ENCODE measurements at regions not wholly inside any gene's neighbourhood (a gene's known extent, or its start where the extent isn't known, plus 50 kb on each side); places are given as distances from the start of the nearest gene placed in this dataset.

DNA sequence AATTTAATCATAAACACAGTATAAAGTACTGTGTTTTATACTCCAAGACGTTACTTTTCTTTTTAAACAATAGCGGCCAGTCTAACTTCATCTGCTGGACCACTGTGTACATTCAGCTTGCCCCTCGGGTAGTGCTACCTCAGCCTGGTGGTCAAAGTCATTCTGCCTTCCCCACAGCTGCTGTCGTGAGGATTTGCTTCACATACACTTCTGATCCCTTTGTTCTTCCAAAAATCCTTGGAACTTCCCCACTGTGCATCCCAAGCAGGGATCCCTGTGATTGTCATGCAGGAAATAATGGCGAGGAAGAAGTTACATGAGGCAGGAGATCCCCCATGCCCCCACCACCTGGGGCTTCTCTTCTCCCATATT is 234.9 kb upstream of the STARD13 start:
- DNase-seq, result no peak

DNA sequence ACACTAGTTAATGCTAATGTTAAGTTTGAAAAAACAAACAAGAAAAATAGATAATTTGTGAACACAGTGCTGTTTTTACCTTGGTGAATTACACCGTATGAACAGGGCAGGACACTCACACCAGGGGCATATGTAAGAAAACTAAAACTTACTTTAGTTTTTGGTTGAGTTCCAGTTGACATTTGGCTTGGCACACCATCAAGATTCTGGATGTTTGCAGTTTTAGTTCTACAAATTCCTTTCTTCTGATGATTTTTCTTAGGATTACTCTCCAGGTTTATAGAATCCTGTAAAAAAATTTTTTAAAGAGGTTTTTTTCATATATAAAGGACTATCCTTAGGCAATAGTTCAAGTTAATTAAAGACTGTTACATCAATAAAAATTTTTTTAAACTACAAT is 238.5 kb upstream of the STARD13 start:
- no peak for DNase-seq

DNA sequence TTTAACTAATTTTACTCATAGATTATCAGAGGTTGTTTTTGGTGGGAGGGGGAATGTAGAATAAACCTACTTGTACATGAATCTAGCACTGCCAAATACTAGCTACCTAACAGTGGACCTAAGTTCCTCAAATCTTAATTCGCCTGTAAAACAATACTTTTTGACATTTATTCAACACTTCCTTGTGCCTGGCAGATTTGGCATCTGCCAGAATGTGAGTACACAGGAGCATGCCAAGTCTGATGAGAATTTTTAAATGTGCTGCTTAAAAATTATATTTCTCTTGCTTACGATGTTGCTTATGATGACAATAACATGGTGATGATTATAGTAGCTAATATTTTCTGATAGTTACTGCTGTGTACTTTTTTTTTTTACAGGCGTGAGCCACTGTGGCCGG is 240.2 kb upstream of the STARD13 start:
- DNase-seq, result no peak

DNA sequence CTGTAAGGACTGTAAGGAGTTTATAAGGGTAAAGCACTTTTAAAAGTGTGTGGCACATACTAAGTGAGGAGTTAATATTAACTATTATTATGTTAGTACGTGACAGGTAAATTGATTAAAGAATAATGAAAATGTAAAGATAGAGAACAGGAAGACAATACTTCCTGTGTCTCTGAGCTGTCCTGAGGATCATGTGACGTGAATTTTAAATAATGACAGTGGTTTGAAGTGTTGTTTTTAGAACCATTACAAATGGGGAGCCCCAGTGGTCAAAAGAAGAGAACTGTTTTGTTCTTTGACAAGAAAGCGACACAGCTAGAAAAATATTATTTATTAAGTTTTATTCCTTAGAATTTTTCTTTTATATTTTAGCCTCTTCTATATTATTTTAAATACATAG is 241.2 kb upstream of the STARD13 start:
- no peak for DNase-seq

DNA sequence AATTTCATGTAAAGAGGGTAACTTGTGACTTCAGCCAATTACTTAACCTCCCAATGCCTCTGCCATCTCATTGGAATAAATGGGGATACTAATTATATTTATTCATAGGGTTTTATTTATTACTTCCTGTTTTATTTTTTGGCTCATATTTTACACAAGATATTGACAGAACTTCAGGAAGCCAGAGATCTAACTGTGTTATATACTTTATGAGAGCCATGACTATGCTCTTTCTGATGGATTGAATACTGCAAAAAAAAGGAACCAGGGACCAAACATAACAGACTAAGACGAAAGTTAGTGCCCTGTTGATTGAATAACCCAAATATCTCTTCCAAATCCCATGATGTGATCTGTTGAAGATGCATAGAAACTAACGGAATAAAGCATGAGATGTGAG is 243.3 kb upstream of the STARD13 start:
- no peak for DNase-seq

DNA sequence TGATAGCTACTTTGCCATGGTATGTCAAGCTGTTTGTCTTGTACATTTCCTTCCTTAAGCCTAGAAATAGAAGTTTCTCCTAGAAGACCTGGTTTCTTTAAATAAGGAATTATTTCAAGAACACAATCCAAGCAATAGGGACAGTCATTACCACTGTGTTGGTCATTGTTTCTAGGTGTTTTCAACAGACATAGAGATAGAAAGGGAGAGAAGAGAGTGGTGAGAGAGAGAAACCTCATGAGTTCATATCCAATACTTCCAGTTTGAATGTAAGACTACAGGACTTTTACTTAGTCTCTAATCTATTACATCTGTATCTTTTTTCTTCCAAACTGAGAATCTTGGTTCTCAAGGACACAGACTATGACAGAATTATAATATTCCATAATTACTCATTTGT is 245.9 kb upstream of the STARD13 start:
- DNase-seq, result no peak

DNA sequence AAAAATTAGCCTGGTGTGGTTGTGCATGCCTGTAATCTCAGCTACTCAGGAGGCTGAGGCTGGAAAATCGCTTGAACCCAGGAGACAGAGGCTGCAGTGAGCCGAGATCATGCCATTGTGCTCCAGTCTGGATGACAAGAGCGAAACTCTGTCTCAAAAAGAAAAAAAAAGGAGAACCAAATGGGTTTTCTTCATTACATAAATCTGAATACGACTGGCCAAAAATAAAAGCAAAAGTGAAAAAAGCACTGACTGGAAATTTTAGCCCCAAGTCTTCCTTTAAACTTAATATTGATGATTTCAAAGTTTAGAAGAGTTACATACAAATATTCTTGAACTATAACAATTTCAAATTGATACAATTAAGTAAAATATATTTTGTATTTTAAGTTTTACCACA is 249.5 kb upstream of the STARD13 start:
- peak; percentile 63 for DNase-seq

DNA sequence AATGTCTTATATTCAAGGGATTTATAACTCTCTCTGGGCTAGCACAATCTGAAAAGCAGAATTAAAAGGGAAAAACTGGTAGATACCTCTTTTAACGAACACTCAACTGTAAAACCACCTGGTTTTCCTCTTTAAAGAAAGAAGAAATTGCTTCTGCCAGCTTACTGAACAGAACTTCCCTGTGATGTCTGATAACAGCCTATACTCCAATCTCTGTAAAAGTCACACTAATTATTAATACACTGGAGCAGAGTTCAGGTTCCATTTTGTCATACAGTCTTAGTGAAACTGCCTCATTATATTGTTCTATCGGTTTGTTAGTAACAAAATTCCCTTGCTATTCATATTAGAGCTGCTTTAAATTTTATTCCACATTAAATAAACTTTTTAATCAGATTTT is 251.0 kb upstream of the STARD13 start:
- no peak for DNase-seq

DNA sequence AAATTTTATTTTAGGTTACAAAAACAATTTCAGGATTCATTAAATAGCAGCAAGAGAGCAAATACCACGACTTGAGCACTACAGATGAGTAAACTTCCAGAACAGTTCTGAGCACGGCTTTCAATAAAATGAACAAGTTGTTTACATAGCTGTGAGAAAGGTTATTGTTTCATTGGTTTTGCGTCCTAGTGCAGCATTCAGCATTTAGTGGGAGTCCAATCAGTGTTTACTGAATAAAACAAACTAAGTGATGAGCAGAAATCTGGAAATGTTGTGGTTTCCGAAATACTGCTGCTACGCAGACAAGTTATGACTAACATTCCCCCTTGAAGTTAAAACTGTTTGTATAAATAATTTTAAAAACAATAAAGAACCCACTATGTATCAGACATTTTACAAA is 251.5 kb upstream of the STARD13 start:
- DNase-seq, result no peak

DNA sequence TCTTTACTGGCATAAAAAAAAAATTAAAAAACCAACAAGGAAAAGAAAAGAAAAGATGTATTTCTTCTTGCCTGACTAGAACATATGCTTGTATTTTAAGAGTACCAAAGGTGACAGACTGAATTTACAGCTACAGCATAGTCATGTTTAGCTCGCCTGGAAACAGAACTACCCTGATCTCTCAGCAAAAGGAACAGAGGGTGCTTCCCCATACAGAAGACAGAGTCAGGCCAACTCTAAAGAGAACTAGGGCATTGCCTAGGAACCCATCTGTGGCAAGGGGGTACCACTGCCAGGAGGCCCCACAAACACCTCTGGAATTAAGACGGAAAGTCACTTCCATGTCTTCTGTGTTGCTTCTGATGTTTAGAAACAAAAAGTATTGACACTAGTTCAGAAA is 252.1 kb upstream of the STARD13 start:
- peak; percentile 18 for DNase-seq

DNA sequence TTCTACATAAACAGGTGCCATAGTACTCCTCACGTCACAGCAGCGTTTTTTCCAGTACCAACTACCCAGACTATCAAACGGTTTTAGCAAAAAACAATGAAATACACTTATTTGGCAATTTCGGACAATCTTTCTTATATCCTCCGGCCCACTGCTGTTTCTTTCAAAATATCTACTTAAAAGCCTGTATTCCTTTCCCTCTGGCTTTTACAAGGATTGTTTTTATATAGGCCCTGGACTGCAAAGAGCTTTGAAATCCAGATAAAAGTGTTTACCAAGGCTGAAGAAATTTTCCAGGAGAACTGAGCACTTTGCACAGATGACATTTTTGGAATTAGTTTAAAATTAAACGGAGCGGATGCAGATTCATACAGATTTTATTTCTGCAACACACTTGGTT is 255.9 kb upstream of the STARD13 start:
- no peak for DNase-seq

DNA sequence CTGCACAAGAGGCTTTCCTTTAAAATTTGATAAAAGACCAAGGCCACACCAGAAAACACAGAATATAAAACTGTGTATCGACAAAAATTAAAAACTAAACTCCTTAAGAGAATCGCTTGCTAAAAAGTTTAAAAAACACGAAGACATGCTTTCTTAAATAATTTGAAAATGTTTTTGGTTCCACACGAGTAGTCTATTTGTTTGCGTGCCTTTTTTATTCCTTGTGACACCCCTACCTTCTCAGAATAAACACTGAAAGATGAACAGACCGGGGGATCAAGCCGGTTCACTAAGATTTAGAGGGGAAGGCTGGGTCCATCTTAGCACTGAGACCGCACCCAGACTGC is 256.4 kb upstream of the STARD13 start:
- DNase-seq, result no peak

DNA sequence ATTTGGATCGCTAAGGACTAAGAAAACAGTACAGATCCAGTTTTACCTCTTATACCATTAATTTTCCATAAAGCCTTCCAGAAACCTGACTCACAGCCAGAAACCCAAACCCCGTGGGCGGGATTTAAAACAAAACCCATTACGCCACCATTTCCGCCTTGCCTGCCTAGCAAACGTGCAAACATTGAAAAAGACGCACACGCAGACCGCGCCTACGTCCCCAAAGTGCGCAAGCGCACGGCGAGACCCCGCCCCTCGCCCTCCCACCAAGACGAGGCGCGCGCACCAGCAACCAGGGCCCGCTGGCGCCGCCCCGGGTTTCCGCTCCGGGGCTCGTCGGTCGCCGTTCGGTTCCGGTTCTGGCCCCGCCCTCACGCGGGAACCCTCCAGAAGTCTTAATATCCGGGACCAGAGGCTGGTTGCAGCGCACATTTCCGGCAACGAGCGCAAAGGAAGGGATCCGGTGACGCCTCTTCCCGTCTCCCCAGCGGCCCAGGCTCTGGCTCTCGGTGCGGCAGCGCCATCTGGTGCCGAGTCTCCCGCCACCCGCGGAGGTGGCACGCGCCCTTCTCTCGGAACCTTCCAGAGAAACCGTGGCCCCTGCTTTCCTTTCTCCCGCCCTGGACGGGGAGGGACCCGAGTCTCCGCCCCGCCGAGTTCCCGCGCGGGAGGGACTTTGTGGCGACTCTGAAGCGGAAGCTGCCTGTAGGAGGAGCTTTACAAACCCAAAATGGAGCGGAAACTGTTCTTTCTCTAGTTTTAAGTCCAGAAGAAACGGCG is 256.9 kb upstream of the STARD13 start:
- DNase-seq, result peak; percentile 99

DNA sequence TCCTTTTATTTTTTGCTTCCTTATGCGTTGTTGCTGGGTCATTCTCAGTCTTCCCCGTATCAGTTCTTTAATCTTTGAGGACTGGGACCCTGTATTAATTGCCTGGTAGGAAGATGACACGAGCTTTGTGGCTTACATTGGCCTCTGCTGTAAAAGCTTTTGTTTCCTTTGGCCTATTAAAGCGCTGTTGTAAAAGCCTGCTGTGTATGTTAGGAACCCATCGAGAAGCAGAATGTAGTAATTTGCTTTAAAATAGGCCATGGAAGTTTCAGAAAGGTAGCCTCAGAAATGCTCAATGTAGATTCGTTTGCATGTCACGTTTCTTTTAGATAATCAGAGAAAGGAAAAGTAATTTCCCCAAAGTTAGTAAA is 257.5 kb upstream of the STARD13 start:
- DNase-seq, result no peak

DNA sequence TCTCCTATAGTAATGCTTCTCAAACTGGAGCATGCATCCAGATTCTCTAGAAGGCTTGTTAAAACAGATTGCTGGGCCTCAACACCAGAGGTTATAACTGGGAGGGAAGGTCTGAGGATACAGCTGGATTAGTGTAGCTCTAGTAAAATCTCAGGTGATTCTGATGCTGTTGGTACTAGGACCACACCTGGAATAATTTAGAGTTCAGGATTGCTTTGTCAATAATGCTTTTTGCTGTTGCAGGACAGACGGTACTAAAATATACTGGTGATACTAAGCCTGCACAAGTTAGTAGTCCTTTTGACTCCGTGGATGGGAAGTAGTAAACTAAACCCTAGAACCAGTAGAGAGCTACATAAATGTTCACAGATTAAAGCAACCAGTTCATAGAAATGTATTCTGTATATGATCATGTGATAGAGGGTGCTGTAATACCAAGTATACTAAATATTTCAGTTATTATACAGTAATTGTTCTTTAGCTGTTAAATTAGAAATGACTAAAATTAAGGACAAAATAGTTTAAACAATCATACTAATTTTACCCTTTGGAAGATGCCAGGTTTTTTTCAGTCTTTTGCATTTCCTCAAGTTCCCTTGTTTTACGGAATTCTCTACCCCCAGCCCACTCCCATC is 258.2 kb upstream of the STARD13 start:
- DNase-seq, result peak; percentile 21

DNA sequence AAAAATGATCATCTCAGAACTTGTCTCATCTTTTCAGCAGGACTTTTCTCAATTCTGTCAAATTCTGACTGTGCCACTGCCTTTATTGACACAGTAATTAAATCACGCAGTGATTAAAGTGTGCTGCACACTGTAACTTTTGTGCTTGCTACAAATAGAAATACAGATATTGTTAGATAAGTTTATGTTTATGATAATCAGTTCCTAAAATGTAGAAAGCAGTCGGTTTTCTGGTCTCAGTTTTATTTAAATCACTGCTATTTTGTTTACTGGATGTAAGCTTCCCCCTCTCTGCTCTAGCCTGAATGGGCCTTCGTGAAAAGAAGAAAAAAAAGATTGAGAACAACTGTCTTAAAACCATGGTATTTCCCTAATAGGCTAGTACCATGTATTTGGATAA is 258.8 kb upstream of the STARD13 start:
- DNase-seq, result no peak

DNA sequence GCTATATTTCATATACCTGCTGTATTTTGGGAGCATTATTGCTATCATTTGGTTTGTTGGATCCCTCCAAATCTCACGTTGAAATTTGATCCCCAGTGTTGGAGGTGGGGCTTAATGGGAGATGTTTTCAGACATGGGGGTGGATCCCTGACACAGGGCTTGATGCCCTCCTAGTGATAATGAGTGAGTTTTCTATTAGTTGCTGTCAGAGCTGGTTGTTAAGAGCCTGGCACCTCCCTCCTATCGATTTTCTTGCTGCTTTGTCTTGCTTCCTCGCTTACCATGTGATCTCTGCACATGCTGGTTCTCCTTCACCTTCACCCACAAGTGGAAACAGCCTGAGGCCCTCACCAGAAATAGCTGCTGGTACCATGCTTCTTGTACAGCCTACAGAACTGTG is 259.9 kb upstream of the STARD13 start:
- DNase-seq, result no peak

DNA sequence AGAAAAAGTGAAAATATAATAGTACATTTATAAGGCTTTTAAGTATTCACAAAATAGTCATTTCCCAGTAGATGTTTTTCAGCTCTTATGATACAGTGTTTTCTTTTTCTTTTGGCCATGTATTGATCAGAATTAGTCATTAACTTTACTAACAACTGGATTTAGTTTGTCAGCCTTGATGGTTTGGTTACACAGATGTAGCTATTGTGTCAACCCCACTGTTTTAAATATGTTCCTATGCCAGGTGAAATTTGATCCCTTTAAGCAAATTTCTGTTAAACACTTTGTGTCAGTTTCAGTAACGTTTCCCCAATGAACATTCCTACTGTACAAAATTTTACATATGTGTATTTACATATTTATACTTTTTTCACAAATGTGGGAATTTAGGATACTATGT is 261.5 kb upstream of the STARD13 start:
- no peak for DNase-seq

DNA sequence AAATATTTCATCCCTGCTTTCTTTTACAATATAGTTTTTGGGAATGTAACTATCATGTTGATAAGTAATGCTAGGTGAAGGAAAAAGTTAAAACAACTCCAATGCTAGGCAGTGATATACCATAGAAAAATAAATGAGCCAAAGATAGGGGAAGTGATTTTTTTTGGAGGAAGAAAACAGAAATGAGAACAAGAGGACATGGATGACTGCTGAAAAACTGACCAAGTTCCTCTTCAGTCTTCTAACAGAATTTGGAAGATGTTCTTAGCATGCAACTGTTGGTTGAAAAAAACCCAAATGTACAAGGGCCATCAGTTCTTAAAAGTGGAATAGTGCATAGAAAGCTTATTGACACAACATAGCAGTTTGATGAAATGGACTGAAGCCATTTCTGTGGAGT is 262.5 kb upstream of the STARD13 start:
- peak; percentile 52 for DNase-seq

DNA sequence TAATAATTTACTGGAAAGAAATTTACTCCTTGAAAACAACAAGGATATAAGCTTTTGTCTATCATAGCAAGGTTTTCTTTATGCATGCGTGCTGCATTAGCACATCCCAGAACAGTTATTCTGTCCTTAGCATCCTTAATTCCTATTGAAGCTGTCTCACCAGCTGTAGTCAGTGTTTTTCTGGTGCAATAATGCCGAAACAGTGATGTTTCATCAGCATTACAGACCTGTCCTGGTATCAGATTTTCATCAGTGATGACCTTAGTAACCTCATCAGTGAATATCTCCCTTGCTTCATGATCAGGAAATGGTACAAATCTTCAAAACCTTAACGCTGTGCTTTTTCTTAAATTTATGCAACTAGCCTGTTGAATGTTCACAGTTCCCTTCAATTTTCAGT is 264.7 kb upstream of the STARD13 start:
- DNase-seq, result no peak

DNA sequence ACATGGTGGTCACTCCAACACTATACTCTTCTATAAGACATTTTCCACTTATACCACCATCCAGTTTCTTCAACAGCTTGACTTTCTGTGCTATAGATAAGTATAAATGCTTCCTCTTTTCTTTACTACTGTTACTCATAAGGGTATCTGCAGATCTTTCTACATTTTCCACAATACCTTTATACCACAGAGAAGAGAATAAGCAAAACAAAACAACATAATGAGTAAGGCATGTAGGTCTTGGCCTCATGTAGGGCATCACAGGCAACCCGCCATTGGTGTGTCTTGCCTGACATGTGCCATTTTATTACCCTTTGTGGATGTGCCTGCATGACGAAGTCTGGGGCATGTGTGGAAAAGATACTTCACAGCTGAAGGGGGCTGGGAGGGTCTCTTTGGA is 265.3 kb upstream of the STARD13 start:
- no peak for DNase-seq

DNA sequence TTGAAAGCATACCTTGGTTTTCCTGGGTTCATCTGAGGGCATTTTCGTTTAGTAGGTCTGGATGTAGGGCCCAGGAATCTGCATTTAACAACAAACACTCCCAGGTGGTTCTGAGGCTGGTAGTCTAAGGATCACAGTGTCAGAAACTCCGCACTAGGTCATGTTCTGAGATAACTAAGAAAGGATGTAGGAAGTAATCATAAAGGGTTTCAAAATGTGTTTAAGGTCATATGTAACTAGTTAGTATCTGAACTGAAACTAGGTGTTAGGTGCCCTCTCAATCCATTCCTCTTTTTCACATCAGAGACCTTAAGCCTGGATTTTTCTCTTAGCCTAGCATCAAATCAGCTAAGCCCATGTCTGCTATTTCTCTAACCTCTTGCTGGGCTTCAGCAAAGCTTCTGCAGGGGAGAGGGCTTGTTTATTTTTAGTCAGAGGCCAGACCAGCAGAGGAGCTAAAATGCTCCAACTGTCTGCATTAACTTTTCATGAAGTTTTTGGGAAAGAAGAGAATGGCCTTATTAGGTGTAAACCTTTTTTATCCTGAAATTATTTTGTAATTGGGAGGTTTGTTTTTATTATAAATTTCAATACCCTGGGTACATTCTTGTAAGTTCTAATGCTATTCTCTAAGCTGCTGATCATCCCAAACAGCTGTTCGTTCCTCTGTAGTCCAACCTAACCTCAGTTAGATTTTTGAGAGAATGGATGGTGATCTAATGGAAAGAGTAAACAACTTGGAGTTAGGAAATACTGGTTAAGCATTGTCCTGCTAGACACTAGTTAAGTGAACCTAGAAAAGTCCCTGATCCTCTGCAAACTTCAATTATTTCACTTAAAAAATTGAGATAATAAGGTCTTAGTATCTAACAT is 262.8 kb upstream of the RFC3 start:
- no peak for DNase-seq

DNA sequence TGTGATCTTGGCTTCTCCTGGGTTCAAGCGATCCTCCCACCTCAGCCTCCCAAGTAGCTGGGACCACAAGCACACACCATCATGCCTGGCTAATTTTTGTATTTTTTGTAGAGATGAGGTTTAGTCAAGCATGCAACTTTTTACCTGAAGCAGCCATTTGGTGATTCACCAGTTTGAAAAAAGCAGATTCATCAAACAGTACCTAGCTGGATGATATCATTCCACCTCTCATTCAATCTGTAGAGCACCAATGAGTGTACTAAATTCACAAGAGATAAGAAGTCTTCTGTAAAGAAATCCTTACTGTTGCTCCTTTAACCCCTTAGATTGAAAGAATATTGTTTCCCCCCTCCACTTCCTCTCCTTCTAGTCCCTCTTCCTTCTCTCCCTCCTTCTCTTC is 261.1 kb upstream of the RFC3 start:
- DNase-seq, result no peak

DNA sequence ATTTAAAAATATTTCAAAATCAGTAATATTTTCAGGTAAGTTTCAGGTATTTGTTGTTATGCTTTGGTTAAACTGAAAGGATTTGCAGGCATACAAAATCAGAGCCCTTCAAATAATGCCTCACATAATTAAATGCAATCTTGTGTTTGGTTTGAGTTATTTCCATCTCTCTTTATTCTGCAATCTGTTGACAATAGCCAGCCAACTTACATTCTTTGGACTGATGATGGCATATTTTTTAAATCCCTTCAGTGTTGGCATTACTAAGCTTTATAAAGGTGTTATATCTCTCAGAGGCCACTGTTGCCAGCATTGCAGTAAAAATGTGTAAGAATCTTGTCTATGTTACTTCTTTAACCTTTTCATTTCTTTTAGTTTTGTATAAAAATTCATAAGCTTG is 257.2 kb upstream of the RFC3 start:
- no peak for DNase-seq

Data from suppressor macrophage treated with lipopolysaccharide for 4 hours (primary cell).